SK-N-SH treated with all-trans-retinoic acid at 6 μM for 48 hours (cell line): ENCODE measurements at regions not wholly inside any gene's neighbourhood (a gene's known extent, or its start where the extent isn't known, plus 50 kb on each side); places are given as distances from the start of the nearest gene placed in this dataset.

Source experiments
- ATAC-seq: fragments of 200-7000 bp; cut with Tn5 transposase; 3 replicates; pipeline ENCODE4 v1.9.1; 2020; ENCODE audit warnings: mild to moderate bottlenecking, moderate library complexity
- ARNTL ChIP-seq: fragments of 450-650 bp; formaldehyde crosslinking; IDR thresholded peaks from 2 replicates; pipeline ENCODE4 v1.5.0; 2020; ENCODE audit warnings: low read depth, mild to moderate bottlenecking, moderate library complexity, borderline replicate concordance
- BACH2 ChIP-seq: fragments of 250-450 bp; sonication (Bioruptor Pico); IDR thresholded peaks from 2 replicates; pipeline ENCODE4 v1.9.0; 2021; ENCODE audit warnings: mild to moderate bottlenecking, borderline replicate concordance
- CSDC2 ChIP-seq: fragments of 250-450 bp; sonication (Bioruptor Pico); IDR thresholded peaks from 2 replicates; pipeline ENCODE4 v1.5.0; 2020; ENCODE audit warnings: mild to moderate bottlenecking, moderate library complexity
- ESRRG ChIP-seq: fragments of 250-450 bp; sonication (Bioruptor Pico); IDR thresholded peaks from 2 replicates; pipeline ENCODE4 v1.6.1; 2021; ENCODE audit warnings: mild to moderate bottlenecking
- GLIS3 ChIP-seq: fragments of 250-450 bp; sonication (Bioruptor Pico); IDR thresholded peaks from 2 replicates; pipeline ENCODE4 v1.5.0; 2020; ENCODE audit warnings: mild to moderate bottlenecking, moderate library complexity
- ISL1 ChIP-seq: fragments of 250-450 bp; sonication (Bioruptor Pico); IDR thresholded peaks from 2 replicates; pipeline ENCODE4 v2.1.2; 2022; ENCODE audit warnings: mild to moderate bottlenecking, moderate library complexity
- OSR1 ChIP-seq: fragments of 250-450 bp; sonication (Bioruptor Pico); IDR thresholded peaks from 2 replicates; pipeline ENCODE4 v1.8.0; 2022; ENCODE audit warnings: moderate library complexity, mild to moderate bottlenecking, inconsistent platforms
- PPARA ChIP-seq: fragments of 250-450 bp; sonication (Bioruptor Pico); IDR thresholded peaks from 2 replicates; pipeline ENCODE4 v1.5.0; 2020; ENCODE audit warnings: mild to moderate bottlenecking, borderline replicate concordance
- RARB ChIP-seq: fragments of 250-450 bp; sonication (Bioruptor Pico); IDR thresholded peaks from 2 replicates; pipeline ENCODE4 v1.8.0; 2021; ENCODE audit warnings: mild to moderate bottlenecking, moderate library complexity
- SNAI2 ChIP-seq: fragments of 250-450 bp; sonication (Bioruptor Pico); IDR thresholded peaks from 2 replicates; pipeline ENCODE4 v1.5.0; 2020; ENCODE audit warnings: mild to moderate bottlenecking, moderate library complexity
- TCF4 ChIP-seq: fragments of 250-450 bp; sonication (Bioruptor Pico); IDR thresholded peaks from 2 replicates; pipeline ENCODE4 v1.8.0; 2021; ENCODE audit warnings: mild to moderate bottlenecking, moderate library complexity, borderline replicate concordance
- TOX ChIP-seq: fragments of 250-450 bp; sonication (Bioruptor Pico); IDR thresholded peaks from 2 replicates; pipeline ENCODE4 v1.8.0; 2021; ENCODE audit warnings: mild to moderate bottlenecking, moderate library complexity, borderline replicate concordance
- ZC3H10 ChIP-seq: fragments of 250-450 bp; sonication (Bioruptor Pico); IDR thresholded peaks from 2 replicates; pipeline ENCODE4 v1.5.1; 2021; ENCODE audit warnings: mild to moderate bottlenecking, moderate library complexity
- ZFP3 ChIP-seq: fragments of 250-450 bp; sonication (Bioruptor Pico); IDR thresholded peaks from 2 replicates; pipeline ENCODE4 v1.5.0; 2020; ENCODE audit warnings: mild to moderate bottlenecking, moderate library complexity
- ZFP30 ChIP-seq: fragments of 450-650 bp; formaldehyde crosslinking; IDR thresholded peaks from 2 replicates; pipeline ENCODE4 v1.5.0; 2022; ENCODE audit warnings: mild to moderate bottlenecking, moderate library complexity
- ZNF565 ChIP-seq: fragments of 450-650 bp; formaldehyde crosslinking; conservative IDR thresholded peaks from 2 replicates; pipeline ENCODE4 v1.5.0; 2020; ENCODE audit warnings: low read depth, mild to moderate bottlenecking, moderate library complexity
- ZNF70 ChIP-seq: fragments of 450-650 bp; formaldehyde crosslinking; IDR thresholded peaks from 2 replicates; pipeline ENCODE4 v1.5.0; 2020; ENCODE audit warnings: mild to moderate bottlenecking, moderate library complexity
- ZNF8 ChIP-seq: fragments of 450-650 bp; formaldehyde crosslinking; IDR thresholded peaks from 2 replicates; pipeline ENCODE4 v1.5.0; 2020; ENCODE audit warnings: mild to moderate bottlenecking, moderate library complexity
- TF ChIP-seq, protein P1 (sequence below): fragments of 250-450 bp; sonication (Bioruptor Pico); IDR thresholded peaks from 2 replicates; pipeline ENCODE4 v1.5.0; 2020; ENCODE audit warnings: mild to moderate bottlenecking, moderate library complexity
- TF ChIP-seq, protein P2 (sequence below): fragments of 250-450 bp; sonication (Bioruptor Pico); IDR thresholded peaks from 2 replicates; pipeline ENCODE4 v1.8.0; 2020; ENCODE audit warnings: mild to moderate bottlenecking, moderate library complexity, borderline replicate concordance
- TF ChIP-seq, protein P3 (sequence below): fragments of 250-450 bp; sonication (Bioruptor Pico); IDR thresholded peaks from 2 replicates; pipeline ENCODE4 v1.5.1; 2021; ENCODE audit warnings: mild to moderate bottlenecking, moderate library complexity
- TF ChIP-seq, protein P4 (sequence below): fragments of 250-450 bp; sonication (Bioruptor Pico); IDR thresholded peaks from 2 replicates; pipeline ENCODE4 v1.8.0; 2021; ENCODE audit warnings: low read depth, mild to moderate bottlenecking, moderate library complexity, borderline replicate concordance
- TF ChIP-seq, protein P5 (sequence below): fragments of 250-450 bp; sonication (Bioruptor Pico); IDR thresholded peaks from 2 replicates; pipeline ENCODE4 v1.5.1; 2020; ENCODE audit warnings: low read depth, mild to moderate bottlenecking, moderate library complexity

DNA sequence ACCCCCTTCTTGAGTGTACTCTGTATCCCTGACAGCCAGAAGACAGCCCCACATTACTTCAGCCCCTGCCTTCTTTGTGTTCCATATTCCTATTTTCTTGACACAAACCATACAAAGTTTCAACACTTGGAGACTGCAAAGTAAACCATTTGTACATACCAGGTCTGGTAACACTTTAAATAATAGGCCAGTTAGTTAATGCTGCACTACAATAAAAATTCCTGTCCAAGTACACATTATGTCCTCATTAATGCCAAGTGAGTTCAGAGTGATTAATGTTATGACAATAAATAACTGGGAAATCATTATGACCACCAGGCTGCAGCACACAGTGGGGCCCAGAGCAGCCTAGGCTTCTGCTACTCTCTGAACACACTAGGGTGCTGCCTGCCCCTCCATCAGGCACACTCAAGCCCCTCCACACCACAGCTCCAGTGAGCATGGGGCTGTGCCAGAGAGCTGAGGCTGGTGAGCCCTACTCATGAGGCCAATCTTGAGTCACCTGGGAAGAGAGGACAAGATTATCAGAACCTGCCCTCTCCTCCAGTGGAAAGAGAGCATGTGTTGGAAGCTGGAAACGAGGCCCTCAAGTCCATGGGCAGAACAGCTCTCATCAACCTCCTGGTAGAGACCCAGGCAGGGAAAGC is 138.7 kb downstream of the TTC32 start:
- TF ChIP-seq ZNF565 (CRISPR knock-in tag), result no peak
- no peak for TF ChIP-seq CSDC2 (CRISPR knock-in tag)
- no peak for TF ChIP-seq ZC3H10
- TF ChIP-seq, protein P1, sequence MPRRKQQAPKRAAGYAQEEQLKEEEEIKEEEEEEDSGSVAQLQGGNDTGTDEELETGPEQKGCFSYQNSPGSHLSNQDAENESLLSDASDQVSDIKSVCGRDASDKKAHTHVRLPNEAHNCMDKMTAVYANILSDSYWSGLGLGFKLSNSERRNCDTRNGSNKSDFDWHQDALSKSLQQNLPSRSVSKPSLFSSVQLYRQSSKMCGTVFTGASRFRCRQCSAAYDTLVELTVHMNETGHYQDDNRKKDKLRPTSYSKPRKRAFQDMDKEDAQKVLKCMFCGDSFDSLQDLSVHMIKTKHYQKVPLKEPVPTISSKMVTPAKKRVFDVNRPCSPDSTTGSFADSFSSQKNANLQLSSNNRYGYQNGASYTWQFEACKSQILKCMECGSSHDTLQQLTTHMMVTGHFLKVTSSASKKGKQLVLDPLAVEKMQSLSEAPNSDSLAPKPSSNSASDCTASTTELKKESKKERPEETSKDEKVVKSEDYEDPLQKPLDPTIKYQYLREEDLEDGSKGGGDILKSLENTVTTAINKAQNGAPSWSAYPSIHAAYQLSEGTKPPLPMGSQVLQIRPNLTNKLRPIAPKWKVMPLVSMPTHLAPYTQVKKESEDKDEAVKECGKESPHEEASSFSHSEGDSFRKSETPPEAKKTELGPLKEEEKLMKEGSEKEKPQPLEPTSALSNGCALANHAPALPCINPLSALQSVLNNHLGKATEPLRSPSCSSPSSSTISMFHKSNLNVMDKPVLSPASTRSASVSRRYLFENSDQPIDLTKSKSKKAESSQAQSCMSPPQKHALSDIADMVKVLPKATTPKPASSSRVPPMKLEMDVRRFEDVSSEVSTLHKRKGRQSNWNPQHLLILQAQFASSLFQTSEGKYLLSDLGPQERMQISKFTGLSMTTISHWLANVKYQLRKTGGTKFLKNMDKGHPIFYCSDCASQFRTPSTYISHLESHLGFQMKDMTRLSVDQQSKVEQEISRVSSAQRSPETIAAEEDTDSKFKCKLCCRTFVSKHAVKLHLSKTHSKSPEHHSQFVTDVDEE, result no peak
- no peak for TF ChIP-seq ZNF8
- TF ChIP-seq TCF4, result no peak
- no peak for TF ChIP-seq ISL1 (CRISPR knock-in tag)
- no peak for TF ChIP-seq ZNF70
- no peak for TF ChIP-seq OSR1 (CRISPR knock-in tag)
- no peak for TF ChIP-seq ZFP3 (CRISPR knock-in tag)
- no peak for TF ChIP-seq ZFP30
- no peak for TF ChIP-seq RARB (CRISPR knock-in tag)
- no peak for TF ChIP-seq TOX (CRISPR knock-in tag)
- no peak for TF ChIP-seq SNAI2
- TF ChIP-seq, protein P2, sequence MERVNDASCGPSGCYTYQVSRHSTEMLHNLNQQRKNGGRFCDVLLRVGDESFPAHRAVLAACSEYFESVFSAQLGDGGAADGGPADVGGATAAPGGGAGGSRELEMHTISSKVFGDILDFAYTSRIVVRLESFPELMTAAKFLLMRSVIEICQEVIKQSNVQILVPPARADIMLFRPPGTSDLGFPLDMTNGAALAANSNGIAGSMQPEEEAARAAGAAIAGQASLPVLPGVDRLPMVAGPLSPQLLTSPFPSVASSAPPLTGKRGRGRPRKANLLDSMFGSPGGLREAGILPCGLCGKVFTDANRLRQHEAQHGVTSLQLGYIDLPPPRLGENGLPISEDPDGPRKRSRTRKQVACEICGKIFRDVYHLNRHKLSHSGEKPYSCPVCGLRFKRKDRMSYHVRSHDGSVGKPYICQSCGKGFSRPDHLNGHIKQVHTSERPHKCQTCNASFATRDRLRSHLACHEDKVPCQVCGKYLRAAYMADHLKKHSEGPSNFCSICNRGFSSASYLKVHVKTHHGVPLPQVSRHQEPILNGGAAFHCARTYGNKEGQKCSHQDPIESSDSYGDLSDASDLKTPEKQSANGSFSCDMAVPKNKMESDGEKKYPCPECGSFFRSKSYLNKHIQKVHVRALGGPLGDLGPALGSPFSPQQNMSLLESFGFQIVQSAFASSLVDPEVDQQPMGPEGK (CRISPR knock-in tag), result no peak
- no peak for TF ChIP-seq BACH2 (CRISPR knock-in tag)
- TF ChIP-seq ARNTL, result no peak
- TF ChIP-seq, protein P3, sequence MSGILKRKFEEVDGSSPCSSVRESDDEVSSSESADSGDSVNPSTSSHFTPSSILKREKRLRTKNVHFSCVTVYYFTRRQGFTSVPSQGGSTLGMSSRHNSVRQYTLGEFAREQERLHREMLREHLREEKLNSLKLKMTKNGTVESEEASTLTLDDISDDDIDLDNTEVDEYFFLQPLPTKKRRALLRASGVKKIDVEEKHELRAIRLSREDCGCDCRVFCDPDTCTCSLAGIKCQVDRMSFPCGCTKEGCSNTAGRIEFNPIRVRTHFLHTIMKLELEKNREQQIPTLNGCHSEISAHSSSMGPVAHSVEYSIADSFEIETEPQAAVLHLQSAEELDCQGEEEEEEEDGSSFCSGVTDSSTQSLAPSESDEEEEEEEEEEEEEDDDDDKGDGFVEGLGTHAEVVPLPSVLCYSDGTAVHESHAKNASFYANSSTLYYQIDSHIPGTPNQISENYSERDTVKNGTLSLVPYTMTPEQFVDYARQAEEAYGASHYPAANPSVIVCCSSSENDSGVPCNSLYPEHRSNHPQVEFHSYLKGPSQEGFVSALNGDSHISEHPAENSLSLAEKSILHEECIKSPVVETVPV (CRISPR knock-in tag), result no peak
- TF ChIP-seq, protein P4, sequence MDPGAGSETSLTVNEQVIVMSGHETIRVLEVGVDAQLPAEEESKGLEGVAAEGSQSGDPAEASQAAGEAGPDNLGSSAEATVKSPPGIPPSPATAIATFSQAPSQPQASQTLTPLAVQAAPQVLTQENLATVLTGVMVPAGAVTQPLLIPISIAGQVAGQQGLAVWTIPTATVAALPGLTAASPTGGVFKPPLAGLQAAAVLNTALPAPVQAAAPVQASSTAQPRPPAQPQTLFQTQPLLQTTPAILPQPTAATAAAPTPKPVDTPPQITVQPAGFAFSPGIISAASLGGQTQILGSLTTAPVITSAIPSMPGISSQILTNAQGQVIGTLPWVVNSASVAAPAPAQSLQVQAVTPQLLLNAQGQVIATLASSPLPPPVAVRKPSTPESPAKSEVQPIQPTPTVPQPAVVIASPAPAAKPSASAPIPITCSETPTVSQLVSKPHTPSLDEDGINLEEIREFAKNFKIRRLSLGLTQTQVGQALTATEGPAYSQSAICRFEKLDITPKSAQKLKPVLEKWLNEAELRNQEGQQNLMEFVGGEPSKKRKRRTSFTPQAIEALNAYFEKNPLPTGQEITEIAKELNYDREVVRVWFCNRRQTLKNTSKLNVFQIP (CRISPR knock-in tag), result no peak
- TF ChIP-seq ESRRG, result no peak
- ATAC-seq, result no peak

DNA sequence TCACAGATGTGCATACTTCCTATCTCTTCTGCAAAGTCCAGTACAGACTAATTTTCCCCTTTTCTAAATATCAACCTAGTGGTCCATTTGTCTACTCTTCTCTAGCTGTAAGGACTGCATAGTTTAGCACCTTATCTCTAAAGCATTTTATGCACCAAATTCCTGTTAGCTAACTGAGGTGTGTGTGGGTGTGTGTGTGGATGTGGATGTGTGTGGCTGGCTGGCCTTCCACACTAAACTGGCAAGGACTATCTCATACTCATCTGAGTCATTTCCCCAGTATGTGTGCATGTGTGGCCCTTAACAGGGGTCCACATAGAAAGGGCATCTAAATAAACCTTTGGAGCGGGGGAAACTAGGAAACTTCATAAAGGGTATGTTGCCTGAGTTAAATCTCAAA is 139.6 kb downstream of the TTC32 start:
- no peak for ATAC-seq

More for the DNA sequence above, 139.6 kb downstream of the TTC32 start:
- TF ChIP-seq GLIS3 (CRISPR knock-in tag) (no peak), ESRRG (no peak), ZNF565 (CRISPR knock-in tag) (no peak), ISL1 (CRISPR knock-in tag) (no peak), SNAI2 (no peak), PPARA (CRISPR knock-in tag) (no peak), ZFP30 (no peak), ARNTL (no peak), BACH2 (CRISPR knock-in tag) (no peak), TCF4 (no peak), ZFP3 (CRISPR knock-in tag) (no peak), TOX (CRISPR knock-in tag) (no peak), RARB (CRISPR knock-in tag) (no peak), ZC3H10 (no peak), CSDC2 (CRISPR knock-in tag) (no peak)
- TF ChIP-seq, protein P3 (CRISPR knock-in tag), result no peak
- TF ChIP-seq, protein P4 (CRISPR knock-in tag), result no peak
- TF ChIP-seq, protein P5, sequence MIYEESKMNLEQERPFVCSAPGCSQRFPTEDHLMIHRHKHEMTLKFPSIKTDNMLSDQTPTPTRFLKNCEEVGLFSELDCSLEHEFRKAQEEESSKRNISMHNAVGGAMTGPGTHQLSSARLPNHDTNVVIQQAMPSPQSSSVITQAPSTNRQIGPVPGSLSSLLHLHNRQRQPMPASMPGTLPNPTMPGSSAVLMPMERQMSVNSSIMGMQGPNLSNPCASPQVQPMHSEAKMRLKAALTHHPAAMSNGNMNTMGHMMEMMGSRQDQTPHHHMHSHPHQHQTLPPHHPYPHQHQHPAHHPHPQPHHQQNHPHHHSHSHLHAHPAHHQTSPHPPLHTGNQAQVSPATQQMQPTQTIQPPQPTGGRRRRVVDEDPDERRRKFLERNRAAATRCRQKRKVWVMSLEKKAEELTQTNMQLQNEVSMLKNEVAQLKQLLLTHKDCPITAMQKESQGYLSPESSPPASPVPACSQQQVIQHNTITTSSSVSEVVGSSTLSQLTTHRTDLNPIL (CRISPR knock-in tag), result no peak
- TF ChIP-seq, protein P2 (CRISPR knock-in tag), result no peak
